ENCODE measurements at regions not wholly inside any gene's neighbourhood (a gene's known extent, or its start where the extent isn't known, plus 50 kb on each side); places are given as distances from the start of the nearest gene placed in this dataset.

- ChIA-PET POLR2A (no interaction called here), CTCF (no interaction called here)
- no peak for DNase-seq (ENCODE audit: extremely low spot score)
- TF ChIP-seq L3MBTL2 (conservative IDR thresholded peaks at IDR 0.05) (no peak), ELF4 (IDR thresholded peaks at IDR 0.05) (no peak), TARDBP (IDR thresholded peaks at IDR 0.05) (no peak), ARNT (IDR thresholded peaks at IDR 0.05) (no peak), LEF1 (IDR thresholded peaks at IDR 0.05; ENCODE audit: borderline replicate concordance) (no peak), BHLHE40 (IDR thresholded peaks at IDR 0.05; ENCODE audit: borderline replicate concordance) (no peak)
Observed at GRCh38 chr21:19899645-19900044, 1098.6 kb upstream of the NCAM2 start.

GRCh38 chr21:19900149-19900548 is 1098.1 kb upstream of the NCAM2 start:
- CTCF ChIA-PET: no interaction called here
- POLR2A ChIA-PET: no interaction called here
- no peak for DNase-seq (ENCODE audit: extremely low spot score)
- TF ChIP-seq PKNOX1 (IDR thresholded peaks at IDR 0.05) (no peak), LEF1 (IDR thresholded peaks at IDR 0.05; ENCODE audit: borderline replicate concordance) (no peak), ARNT (IDR thresholded peaks at IDR 0.05) (no peak), FOXK2 (IDR thresholded peaks at IDR 0.05) (no peak), FOXM1 (IDR thresholded peaks at IDR 0.05; ENCODE audit: borderline replicate concordance) (no peak), HDGF (IDR thresholded peaks at IDR 0.05; ENCODE audit: borderline replicate concordance) (no peak), FOXA1 (IDR thresholded peaks at IDR 0.05) (no peak), L3MBTL2 (conservative IDR thresholded peaks at IDR 0.05) (no peak)

GRCh38 chr21:19908390-19908789 is 1089.8 kb upstream of the NCAM2 start:
- TF ChIP-seq FOXK2 (IDR thresholded peaks at IDR 0.05) (no peak), SUZ12 (IDR thresholded peaks at IDR 0.05) (no peak), LEF1 (IDR thresholded peaks at IDR 0.05; ENCODE audit: borderline replicate concordance) (no peak), HDGF (IDR thresholded peaks at IDR 0.05; ENCODE audit: borderline replicate concordance) (no peak), FOXA1 (IDR thresholded peaks at IDR 0.05) (no peak), NFRKB (IDR thresholded peaks at IDR 0.05) (no peak), SP1 (IDR thresholded peaks at IDR 0.05) (no peak), PKNOX1 (IDR thresholded peaks at IDR 0.05) (no peak), ELF4 (IDR thresholded peaks at IDR 0.05) (no peak), ZNF384 (IDR thresholded peaks at IDR 0.05) (no peak), CTBP1 (IDR thresholded peaks at IDR 0.05; ENCODE audit: borderline replicate concordance) (no peak), FOXM1 (IDR thresholded peaks at IDR 0.05; ENCODE audit: borderline replicate concordance) (no peak), BHLHE40 (IDR thresholded peaks at IDR 0.05; ENCODE audit: borderline replicate concordance) (no peak), ARNT (IDR thresholded peaks at IDR 0.05) (no peak), L3MBTL2 (conservative IDR thresholded peaks at IDR 0.05) (no peak), TARDBP (IDR thresholded peaks at IDR 0.05) (no peak)
- ChIA-PET CTCF (no interaction called here), POLR2A (no interaction called here)
- DNase-seq (ENCODE audit: extremely low spot score): no peak

- no peak for DNase-seq (ENCODE audit: extremely low spot score)
- CTCF ChIA-PET: no interaction called here
- POLR2A ChIA-PET: no interaction called here
- TF ChIP-seq FOXA1 (IDR thresholded peaks at IDR 0.05) (no peak), LEF1 (IDR thresholded peaks at IDR 0.05; ENCODE audit: borderline replicate concordance) (no peak)
Observed at GRCh38 chr21:19914028-19914427, 1084.2 kb upstream of the NCAM2 start.

- CTCF ChIA-PET: no interaction called here
Observed at GRCh38 chr21:19921211-19921610, 1077.0 kb upstream of the NCAM2 start.

GRCh38 chr21:19922122-19922521 is 1076.1 kb upstream of the NCAM2 start:
- CTCF ChIA-PET: no interaction called here
- TF ChIP-seq TARDBP (IDR thresholded peaks at IDR 0.05) (no peak), L3MBTL2 (conservative IDR thresholded peaks at IDR 0.05) (no peak), PKNOX1 (IDR thresholded peaks at IDR 0.05) (no peak), HDGF (IDR thresholded peaks at IDR 0.05; ENCODE audit: borderline replicate concordance) (no peak), ZNF384 (IDR thresholded peaks at IDR 0.05) (no peak), FOXK2 (IDR thresholded peaks at IDR 0.05) (no peak), LEF1 (IDR thresholded peaks at IDR 0.05; ENCODE audit: borderline replicate concordance) (no peak), CTBP1 (IDR thresholded peaks at IDR 0.05; ENCODE audit: borderline replicate concordance) (no peak), NFRKB (IDR thresholded peaks at IDR 0.05) (no peak), ELF4 (IDR thresholded peaks at IDR 0.05) (no peak)
- POLR2A ChIA-PET: no interaction called here
- DNase-seq (ENCODE audit: extremely low spot score): no peak

More at GRCh38 chr21:19921211-19921610, 1077.0 kb upstream of the NCAM2 start:
- TF ChIP-seq HDGF (IDR thresholded peaks at IDR 0.05; ENCODE audit: borderline replicate concordance) (no peak), SUZ12 (IDR thresholded peaks at IDR 0.05) (no peak), ELF4 (IDR thresholded peaks at IDR 0.05) (no peak), FOXA1 (IDR thresholded peaks at IDR 0.05) (no peak), ZNF384 (IDR thresholded peaks at IDR 0.05) (no peak), CTBP1 (IDR thresholded peaks at IDR 0.05; ENCODE audit: borderline replicate concordance) (no peak), L3MBTL2 (conservative IDR thresholded peaks at IDR 0.05) (no peak), PKNOX1 (IDR thresholded peaks at IDR 0.05) (no peak), ARNT (IDR thresholded peaks at IDR 0.05) (no peak), LEF1 (IDR thresholded peaks at IDR 0.05; ENCODE audit: borderline replicate concordance) (no peak), TARDBP (IDR thresholded peaks at IDR 0.05) (no peak)
- POLR2A ChIA-PET: no interaction called here
- DNase-seq (ENCODE audit: extremely low spot score): no peak

Measured in HEK293T (cell line).